IMR-90 (cell line): ENCODE measurements at regions not wholly inside any gene's neighbourhood (a gene's known extent, or its start where the extent isn't known, plus 50 kb on each side); places are given as distances from the start of the nearest gene placed in this dataset.

Experiments used
- ATAC-seq: fragments of 200-7000 bp; cut with Tn5 transposase; 2 replicates; pipeline ENCODE4 v1.9.1; 2020; ENCODE audit warnings: low read depth, mild to moderate bottlenecking, moderate library complexity
- BruUV-seq: library from RNA; stranded (reverse); fragments of 400-500 nt; replicated peaks from 2 replicates; lab custom pipeline; 2021; lab: Mats Ljungman, UMichigan
- CTCF ChIA-PET: fragments of 300-600 bp; formaldehyde crosslinking; extraction: SDS; loops from one replicate; lab custom pipeline; 2021; ENCODE audit warnings: antibody characterized with exemption; lab: Yijun Ruan, JAX
- POLR2A ChIA-PET: fragments of 300-600 bp; sonication (Branson Sonifier 250); formaldehyde crosslinking; loops from one replicate; lab custom pipeline; 2022; ENCODE audit warnings: antibody characterized with exemption; ENCODE audit not compliant: unreplicated experiment; lab: Charles Lee
- DNase-seq: peaks from one replicate; pipeline ENCODE4 v3.0.0; 2013
- H2AFZ ChIP-seq: replicated peaks from 2 replicates; pipeline ENCODE3; 2013; ENCODE audit warnings: low read length, mild to moderate bottlenecking; ENCODE audit not compliant: poor library complexity
- H2AK5ac ChIP-seq: 2 replicates; pipeline ENCODE4 v1.6.1; 2013; ENCODE audit warnings: low read depth, low read length, inconsistent platforms
- H2AK9ac ChIP-seq: replicated peaks from 2 replicates; pipeline ENCODE3; 2013; ENCODE audit warnings: mild to moderate bottlenecking, low read depth, low read length, moderate library complexity; ENCODE audit not compliant: poor library complexity
- H2BK120ac ChIP-seq: 2 replicates; pipeline ENCODE4 v1.6.1; 2013; ENCODE audit warnings: low read depth, low read length, inconsistent platforms
- H2BK15ac ChIP-seq: 3 replicates; pipeline ENCODE4 v1.6.1; 2013; ENCODE audit warnings: low read depth, low read length, inconsistent platforms
- H2BK20ac ChIP-seq: 2 replicates; pipeline ENCODE4 v1.6.1; 2013; ENCODE audit warnings: low read depth, mild to moderate bottlenecking, inconsistent platforms, low read length, moderate library complexity
- H2BK5ac ChIP-seq: 2 replicates; pipeline ENCODE4 v1.6.1; 2013; ENCODE audit warnings: mild to moderate bottlenecking, low read depth, low read length, inconsistent platforms; ENCODE audit not compliant: poor library complexity, severe bottlenecking
- H3K14ac ChIP-seq: replicated peaks from 2 replicates; pipeline ENCODE4 v1.6.1; 2013; ENCODE audit warnings: low read depth, low read length, inconsistent platforms
- H3K18ac ChIP-seq: 2 replicates; pipeline ENCODE4 v1.6.1; 2013; ENCODE audit warnings: low read depth, low read length, control low read depth
- H3K23ac ChIP-seq: 2 replicates; pipeline ENCODE4 v1.6.1; 2013; ENCODE audit warnings: low read depth, low read length, inconsistent platforms
- H3K27ac ChIP-seq: 2 replicates; pipeline ENCODE4 v1.5.1; 2013; ENCODE audit warnings: mild to moderate bottlenecking, control low read depth, low read length; ENCODE audit not compliant: insufficient read depth
- H3K27me3 ChIP-seq: 2 replicates; pipeline ENCODE4 v1.6.1; 2013; ENCODE audit warnings: low read length; ENCODE audit not compliant: control insufficient read depth, insufficient read depth
- H3K36me3 ChIP-seq: 2 replicates; pipeline ENCODE4 v1.6.1; 2013; ENCODE audit warnings: low read length, mixed read lengths; ENCODE audit not compliant: control insufficient read depth, insufficient read depth
- H3K4ac ChIP-seq: 2 replicates; pipeline ENCODE4 v1.6.1; 2013; ENCODE audit warnings: low read depth, low read length, inconsistent platforms
- H3K4me1 ChIP-seq: 2 replicates; pipeline ENCODE4 v1.6.1; 2013; ENCODE audit warnings: low read length, mixed read lengths; ENCODE audit not compliant: control insufficient read depth, insufficient read depth
- H3K4me2 ChIP-seq: 2 replicates; pipeline ENCODE4 v1.6.1; 2013; ENCODE audit warnings: low read depth, mild to moderate bottlenecking, control low read depth, low read length, moderate library complexity
- H3K4me3 ChIP-seq: 2 replicates; pipeline ENCODE4 v1.5.1; 2013; ENCODE audit warnings: low read depth, mild to moderate bottlenecking, control low read depth, low read length, moderate library complexity; ENCODE audit not compliant: insufficient read depth
- H3K56ac ChIP-seq: 2 replicates; pipeline ENCODE4 v1.6.1; 2013; ENCODE audit warnings: low read length, inconsistent platforms; ENCODE audit not compliant: insufficient read depth; ENCODE audit errors: extremely low read depth
- H3K79me1 ChIP-seq, 2 experiments: 2 replicates each; pipeline ENCODE4 v1.6.1; 2013; ENCODE audit warnings: low read length in 2 of 2, inconsistent platforms in 1 of 2, low read depth in 1 of 2
- H3K9ac ChIP-seq: 2 replicates; pipeline ENCODE4 v1.6.1; 2013; ENCODE audit warnings: low read depth, low read length, control low read depth
- H3K9me1 ChIP-seq: 2 replicates; pipeline ENCODE4 v1.6.1; 2013; ENCODE audit warnings: low read length, inconsistent platforms; ENCODE audit not compliant: insufficient read depth
- H3K9me3 ChIP-seq: 2 replicates; pipeline ENCODE4 v1.6.1; 2013; ENCODE audit warnings: low read length; ENCODE audit not compliant: control insufficient read depth, insufficient read depth
- H4K20me1 ChIP-seq: 2 replicates; pipeline ENCODE4 v1.6.1; 2013; ENCODE audit warnings: low read length, inconsistent platforms; ENCODE audit not compliant: insufficient read depth
- H4K5ac ChIP-seq: 2 replicates; pipeline ENCODE4 v1.6.1; 2013; ENCODE audit warnings: mild to moderate bottlenecking, low read depth, low read length, control low read depth
- H4K8ac ChIP-seq, 2 experiments: 2 replicates each; pipeline ENCODE4 v1.6.1; 2013; ENCODE audit warnings: low read depth in 2 of 2, low read length in 2 of 2, control low read depth in 1 of 2, inconsistent platforms in 1 of 2
- H4K91ac ChIP-seq: 2 replicates; pipeline ENCODE4 v1.6.1; 2013; ENCODE audit warnings: low read depth, low read length, inconsistent platforms; ENCODE audit not compliant: insufficient read depth
- RCOR1 ChIP-seq: IDR thresholded peaks from 2 replicates; pipeline ENCODE4 v1.6.1; 2012; ENCODE audit warnings: mild to moderate bottlenecking, low read length, improper control_type of control experiment; ENCODE audit not compliant: insufficient replicate concordance
- WGBS, 2 experiments: methylation state at CpG; one replicate each; pipeline versions ENCODE4 v1.1.5 to v1.1.7; 2013; ENCODE audit warnings: missing lambda C conversion rate in 2 of 2; ENCODE audit not compliant: insufficient read length in 1 of 2; ENCODE audit errors: extremely low coverage in 2 of 2; 5-methylcytosine and 5-hydroxymethylcytosine counted together
- dilution Hi-C: fragments of 300-500 bp; cut with HindIII; formaldehyde crosslinking; loops from one replicate; pipeline ENCODE4 v1.14.3; 2018; ENCODE audit warnings: low sequenced_read_pairs; ENCODE audit not compliant: unreplicated experiment
- in situ Hi-C: fragments of 300-500 bp; cut with MboI; formaldehyde crosslinking; loops from 3 replicates; pipeline ENCODE4 v1.14.3; 2019; ENCODE audit warnings: low sequenced_read_pairs, inconsistent platforms, mixed read lengths
- intact Hi-C: fragments of 100-400 bp; cut with micrococcal nuclease; formaldehyde crosslinking; loops from 2 replicates; pipeline ENCODE4 v1.10.0; 2022

- peaks cover 8% of the 10 kb centered on the region for H3K9me3 ChIP-seq
- no peak for TF ChIP-seq RCOR1
- intact Hi-C loops = no loop called here
- no TSS peak for BruUV-seq
- no peak overlapping the region for H3K18ac ChIP-seq
- no peaks in the 10 kb centered on the region for H3K36me3 ChIP-seq
- H3K4me3 ChIP-seq = no peak overlapping the region
- H2AK5ac ChIP-seq = no peak overlapping the region
- H3K4me1 ChIP-seq = no peaks in the 10 kb centered on the region
- H3K23ac ChIP-seq = no peak overlapping the region
- H2BK5ac ChIP-seq = no peak overlapping the region
- no peak overlapping the region for H2AK9ac ChIP-seq
- H4K20me1 ChIP-seq = no peaks in the 10 kb centered on the region
- ATAC-seq (no peak), DNase-seq (no peak)
- no peak overlapping the region for H2BK15ac ChIP-seq
- POLR2A ChIA-PET = no interaction called here
- no peak overlapping the region for H4K5ac ChIP-seq
- no peak overlapping the region for H2BK120ac ChIP-seq
- H2BK20ac ChIP-seq = no peak overlapping the region
- CTCF ChIA-PET = no interaction called here
- WGBS, 2 experiments = no CpG with 5 or more reads among the region's 3 CpGs
- H3K9ac ChIP-seq = no peak overlapping the region
- no peak overlapping the region for H3K27ac ChIP-seq
- no peak overlapping the region for H4K8ac ChIP-seq
- H3K4me2 ChIP-seq = no peak overlapping the region
- dilution Hi-C loops = no loop called here
- H4K91ac ChIP-seq = no peak overlapping the region
- H3K14ac ChIP-seq = no peak overlapping the region
- H3K56ac ChIP-seq = no peak overlapping the region
- no peak overlapping the region for H2AFZ ChIP-seq
- no peak overlapping the region for H3K4ac ChIP-seq
- H3K27me3 ChIP-seq = no peaks in the 10 kb centered on the region
- H3K79me1 ChIP-seq = no peaks in the 10 kb centered on the region
- in situ Hi-C loops = no loop called here
- H3K9me1 ChIP-seq = no peaks in the 10 kb centered on the region
Measured at GRCh38 chr2:200146501-200146900, 160.0 kb upstream of the SPATS2L start.
